ENCODE measurements at regions not wholly inside any gene's neighbourhood (a gene's known extent, or its start where the extent isn't known, plus 50 kb on each side); places are given as distances from the start of the nearest gene placed in this dataset.

- Histone ChIP-seq H3K27ac (no peak overlapping the region), H3K4me1 (no peaks in the 10 kb centered on the region), H3K4me3 (no peak overlapping the region), H3K27me3 (no peaks in the 10 kb centered on the region), H3K9me3 (no peaks in the 10 kb centered on the region), H3K36me3 (no peaks in the 10 kb centered on the region)
- TF ChIP-seq CTCF (IDR thresholded peaks at IDR 0.05) (no peak), POLR2A (IDR thresholded peaks at IDR 0.05) (no peak), POLR2AphosphoS5 (IDR thresholded peaks at IDR 0.05) (no peak), EP300 (IDR thresholded peaks at IDR 0.05) (no peak)
- DNase-seq (no peak), ATAC-seq (ENCODE audit: low FRiP score in 2 of 2) (no peak)
- WGBS, 2 donors, result 70 to 72% methylated on average over 7 of the region's 7 CpGs
Observed at GRCh38 chr7:136049117-136049516, 72.0 kb upstream of the MTPN start.

GRCh38 chr7:136046548-136046947 lies 69.4 kb upstream of the MTPN start:
- Histone ChIP-seq H3K4me1 (no peaks in the 10 kb centered on the region), H3K36me3 (no peaks in the 10 kb centered on the region), H3K27ac (no peak overlapping the region), H3K9me3 (no peaks in the 10 kb centered on the region), H3K4me3 (no peak overlapping the region), H3K27me3 (no peaks in the 10 kb centered on the region)
- ATAC-seq (ENCODE audit: low FRiP score in 2 of 2) (no peak), DNase-seq (no peak)
- WGBS, 2 donors, result 89 to 90% methylated on average over 2 of the region's 2 CpGs
- TF ChIP-seq POLR2A (IDR thresholded peaks at IDR 0.05), result no peak
- no peak for TF ChIP-seq EP300 (IDR thresholded peaks at IDR 0.05)
- TF ChIP-seq CTCF (IDR thresholded peaks at IDR 0.05), result no peak
- TF ChIP-seq POLR2AphosphoS5 (IDR thresholded peaks at IDR 0.05), result no peak

- no peaks in the 10 kb centered on the region for H3K36me3 ChIP-seq
- TF ChIP-seq POLR2AphosphoS5 (IDR thresholded peaks at IDR 0.05) (peak in 1 of 2 donors; percentile 32), POLR2A (IDR thresholded peaks at IDR 0.05) (no peak), CTCF (IDR thresholded peaks at IDR 0.05) (no peak), EP300 (IDR thresholded peaks at IDR 0.05) (peak in 3 of 4 donors; percentile 19 to 59 (median 20))
- DNase-seq, result no peak
- no peak for ATAC-seq (ENCODE audit: low FRiP score in 2 of 2)
- no peak overlapping the region for H3K27ac ChIP-seq
- H3K9me3 ChIP-seq, result no peaks in the 10 kb centered on the region
- 82 to 100% methylated on average over 1 of the region's 1 CpG for WGBS, 2 donors
- H3K27me3 ChIP-seq, result no peaks in the 10 kb centered on the region
- H3K4me1 ChIP-seq, result no peaks in the 10 kb centered on the region
- no peak overlapping the region for H3K4me3 ChIP-seq
Observed at GRCh38 chr7:136045992-136046391, 68.8 kb upstream of the MTPN start.

GRCh38 chr7:136045181-136045580 lies 68.0 kb upstream of the MTPN start:
- Histone ChIP-seq H3K36me3 (no peaks in the 10 kb centered on the region), H3K27ac (no peak overlapping the region), H3K4me3 (no peak overlapping the region), H3K4me1 (peaks cover 0 to under 1% (median 0%) of the 10 kb centered on the region in 4 donors), H3K27me3 (no peaks in the 10 kb centered on the region), H3K9me3 (no peaks in the 10 kb centered on the region)
- no peak for ATAC-seq (ENCODE audit: low FRiP score in 2 of 2)
- TF ChIP-seq POLR2AphosphoS5 (IDR thresholded peaks at IDR 0.05) (no peak), EP300 (IDR thresholded peaks at IDR 0.05) (no peak), POLR2A (IDR thresholded peaks at IDR 0.05) (no peak), CTCF (IDR thresholded peaks at IDR 0.05) (no peak)
- 89 to 92% methylated on average over 3 of the region's 3 CpGs for WGBS, 2 donors
- DNase-seq, result no peak

- TF ChIP-seq CTCF (IDR thresholded peaks at IDR 0.05) (no peak), POLR2AphosphoS5 (IDR thresholded peaks at IDR 0.05) (no peak), EP300 (IDR thresholded peaks at IDR 0.05) (no peak), POLR2A (IDR thresholded peaks at IDR 0.05) (no peak)
- no peaks in the 10 kb centered on the region for H3K27me3 ChIP-seq
- 60 to 67% methylated on average over 5 of the region's 5 CpGs for WGBS, 2 donors
- H3K9me3 ChIP-seq, result no peaks in the 10 kb centered on the region
- no peaks in the 10 kb centered on the region for H3K36me3 ChIP-seq
- peaks cover 0 to 7% (median 2%) of the 10 kb centered on the region in 4 donors for H3K4me1 ChIP-seq
- no peak overlapping the region for H3K27ac ChIP-seq
- no peak for ATAC-seq (ENCODE audit: low FRiP score in 2 of 2)
- no peak for DNase-seq
- H3K4me3 ChIP-seq, result no peak overlapping the region
Observed at GRCh38 chr7:136039577-136040345, 62.6 kb upstream of the MTPN start.

All from upper lobe of left lung (tissue), 6 donors.